ENCODE measurements at regions not wholly inside any gene's neighbourhood (a gene's known extent, or its start where the extent isn't known, plus 50 kb on each side); places are given as distances from the start of the nearest gene placed in this dataset.

DNA sequence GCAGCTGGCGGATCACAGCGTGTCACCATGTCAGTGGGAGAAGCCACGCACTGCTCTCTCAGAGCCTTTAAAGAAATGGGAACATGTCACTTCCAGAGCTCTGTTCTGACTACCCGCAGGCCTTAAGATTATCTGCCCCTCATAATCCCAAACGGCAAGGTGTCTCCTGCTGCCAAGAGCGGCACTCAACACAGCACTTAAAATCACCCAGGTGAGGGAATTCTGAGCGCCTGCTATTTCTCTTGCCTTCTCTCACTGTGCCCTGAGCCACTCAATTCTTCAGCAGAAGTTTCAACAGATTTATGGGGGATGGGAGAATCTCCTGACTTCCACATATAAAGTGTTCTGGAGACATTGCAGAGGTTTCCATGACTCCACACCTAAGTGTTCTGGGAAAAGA, 137.9 kb downstream of the LMO4 start:
- 88% methylated on average over 7 of the region's 7 CpGs for WGBS
- no peak overlapping the region for H3K27ac ChIP-seq (ENCODE audit: low read depth in 1 of 2, low read length in 2 of 2)
- H3K9me3 ChIP-seq (ENCODE audit: control insufficient read depth in 4 of 4, low read length in 3 of 4) = no peaks in the 10 kb centered on the region
- H3K9ac ChIP-seq (ENCODE audit: low read depth in 1 of 2, low read length in 2 of 2) = no peak overlapping the region
- TF ChIP-seq JUND (IDR thresholded peaks at IDR 0.05) (no peak), GABPA (IDR thresholded peaks at IDR 0.05 in 1 of 2, conservative IDR thresholded peaks at IDR 0.05 in 1 of 2) (no peak), NR2F2 (IDR thresholded peaks at IDR 0.05) (no peak), CTCF (IDR thresholded peaks at IDR 0.05; ENCODE audit: low read depth, low read length, missing input control) (no peak), TAF1 (conservative IDR thresholded peaks at IDR 0.05) (no peak), SP1 (IDR thresholded peaks at IDR 0.05) (no peak), HNF4A (conservative IDR thresholded peaks at IDR 0.05) (no peak), YY1 (IDR thresholded peaks at IDR 0.05) (no peak), MAX (IDR thresholded peaks at IDR 0.05) (no peak), HNF4G (IDR thresholded peaks at IDR 0.05) (no peak), EGR1 (IDR thresholded peaks at IDR 0.05; ENCODE audit: low read depth in 2 of 2) (no peak)
- TF ChIP-seq, protein P1, sequence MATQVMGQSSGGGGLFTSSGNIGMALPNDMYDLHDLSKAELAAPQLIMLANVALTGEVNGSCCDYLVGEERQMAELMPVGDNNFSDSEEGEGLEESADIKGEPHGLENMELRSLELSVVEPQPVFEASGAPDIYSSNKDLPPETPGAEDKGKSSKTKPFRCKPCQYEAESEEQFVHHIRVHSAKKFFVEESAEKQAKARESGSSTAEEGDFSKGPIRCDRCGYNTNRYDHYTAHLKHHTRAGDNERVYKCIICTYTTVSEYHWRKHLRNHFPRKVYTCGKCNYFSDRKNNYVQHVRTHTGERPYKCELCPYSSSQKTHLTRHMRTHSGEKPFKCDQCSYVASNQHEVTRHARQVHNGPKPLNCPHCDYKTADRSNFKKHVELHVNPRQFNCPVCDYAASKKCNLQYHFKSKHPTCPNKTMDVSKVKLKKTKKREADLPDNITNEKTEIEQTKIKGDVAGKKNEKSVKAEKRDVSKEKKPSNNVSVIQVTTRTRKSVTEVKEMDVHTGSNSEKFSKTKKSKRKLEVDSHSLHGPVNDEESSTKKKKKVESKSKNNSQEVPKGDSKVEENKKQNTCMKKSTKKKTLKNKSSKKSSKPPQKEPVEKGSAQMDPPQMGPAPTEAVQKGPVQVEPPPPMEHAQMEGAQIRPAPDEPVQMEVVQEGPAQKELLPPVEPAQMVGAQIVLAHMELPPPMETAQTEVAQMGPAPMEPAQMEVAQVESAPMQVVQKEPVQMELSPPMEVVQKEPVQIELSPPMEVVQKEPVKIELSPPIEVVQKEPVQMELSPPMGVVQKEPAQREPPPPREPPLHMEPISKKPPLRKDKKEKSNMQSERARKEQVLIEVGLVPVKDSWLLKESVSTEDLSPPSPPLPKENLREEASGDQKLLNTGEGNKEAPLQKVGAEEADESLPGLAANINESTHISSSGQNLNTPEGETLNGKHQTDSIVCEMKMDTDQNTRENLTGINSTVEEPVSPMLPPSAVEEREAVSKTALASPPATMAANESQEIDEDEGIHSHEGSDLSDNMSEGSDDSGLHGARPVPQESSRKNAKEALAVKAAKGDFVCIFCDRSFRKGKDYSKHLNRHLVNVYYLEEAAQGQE (IDR thresholded peaks at IDR 0.05) = no peak
- TF ChIP-seq, protein P2, sequence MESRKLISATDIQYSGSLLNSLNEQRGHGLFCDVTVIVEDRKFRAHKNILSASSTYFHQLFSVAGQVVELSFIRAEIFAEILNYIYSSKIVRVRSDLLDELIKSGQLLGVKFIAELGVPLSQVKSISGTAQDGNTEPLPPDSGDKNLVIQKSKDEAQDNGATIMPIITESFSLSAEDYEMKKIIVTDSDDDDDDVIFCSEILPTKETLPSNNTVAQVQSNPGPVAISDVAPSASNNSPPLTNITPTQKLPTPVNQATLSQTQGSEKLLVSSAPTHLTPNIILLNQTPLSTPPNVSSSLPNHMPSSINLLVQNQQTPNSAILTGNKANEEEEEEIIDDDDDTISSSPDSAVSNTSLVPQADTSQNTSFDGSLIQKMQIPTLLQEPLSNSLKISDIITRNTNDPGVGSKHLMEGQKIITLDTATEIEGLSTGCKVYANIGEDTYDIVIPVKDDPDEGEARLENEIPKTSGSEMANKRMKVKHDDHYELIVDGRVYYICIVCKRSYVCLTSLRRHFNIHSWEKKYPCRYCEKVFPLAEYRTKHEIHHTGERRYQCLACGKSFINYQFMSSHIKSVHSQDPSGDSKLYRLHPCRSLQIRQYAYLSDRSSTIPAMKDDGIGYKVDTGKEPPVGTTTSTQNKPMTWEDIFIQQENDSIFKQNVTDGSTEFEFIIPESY (IDR thresholded peaks at IDR 0.05) = no peak
- H3K27me3 ChIP-seq (ENCODE audit: control insufficient read depth in 4 of 4, insufficient read depth in 4 of 4, low read length in 3 of 4) = no peaks in the 10 kb centered on the region
- H3K36me3 ChIP-seq (ENCODE audit: control insufficient read depth in 4 of 4, insufficient read depth in 3 of 4, low read depth in 1 of 4, low read length in 3 of 4) = no peaks in the 10 kb centered on the region
- no peak for DNase-seq (ENCODE audit: low spot score)
- no peak overlapping the region for H3K4me3 ChIP-seq (ENCODE audit: low read depth in 1 of 3, low read length in 3 of 3)
- H3K4me1 ChIP-seq (ENCODE audit: control insufficient read depth in 4 of 4, insufficient read depth in 4 of 4, low read length in 3 of 4) = no peaks in the 10 kb centered on the region

DNA sequence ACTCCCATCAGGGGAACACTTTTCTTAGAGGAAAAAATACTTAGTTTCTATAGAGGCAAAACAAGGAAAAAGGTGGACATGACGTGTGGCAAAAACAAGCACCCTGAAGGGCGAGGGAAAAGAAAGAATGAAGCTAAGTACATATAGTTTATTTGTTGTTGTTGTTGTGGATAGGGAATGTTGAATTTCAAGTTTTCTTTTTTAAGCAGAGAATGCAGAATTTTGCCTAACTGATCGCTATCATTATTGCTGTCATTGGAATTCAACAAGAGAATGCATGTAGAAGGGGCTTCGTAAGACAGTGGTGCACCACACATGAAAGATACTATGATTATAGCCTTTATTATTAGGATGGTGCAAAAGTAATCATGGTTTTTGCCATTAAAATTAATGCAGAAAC, 144.0 kb downstream of the LMO4 start:
- 77% methylated on average over 4 of the region's 4 CpGs for whole genome bisulfite sequencing
- H3K4me1 ChIP-seq (ENCODE audit: control insufficient read depth in 4 of 4, insufficient read depth in 4 of 4, low read length in 3 of 4) = no peaks in the 10 kb centered on the region
- no peaks in the 10 kb centered on the region for H3K36me3 ChIP-seq (ENCODE audit: control insufficient read depth in 4 of 4, insufficient read depth in 3 of 4, low read depth in 1 of 4, low read length in 3 of 4)
- no peak overlapping the region for H3K27ac ChIP-seq (ENCODE audit: low read depth in 1 of 2, low read length in 2 of 2)
- TF ChIP-seq RXRA (IDR thresholded peaks at IDR 0.05) = no peak
- no peak for TF ChIP-seq MAX (IDR thresholded peaks at IDR 0.05)
- no peak for TF ChIP-seq EGR1 (IDR thresholded peaks at IDR 0.05; ENCODE audit: low read depth in 2 of 2)
- no peak for TF ChIP-seq FOXA2 (IDR thresholded peaks at IDR 0.05)
- TF ChIP-seq HNF4G (IDR thresholded peaks at IDR 0.05) = no peak
- TF ChIP-seq GABPA (IDR thresholded peaks at IDR 0.05 in 1 of 2, conservative IDR thresholded peaks at IDR 0.05 in 1 of 2) = no peak
- TF ChIP-seq, protein P3, sequence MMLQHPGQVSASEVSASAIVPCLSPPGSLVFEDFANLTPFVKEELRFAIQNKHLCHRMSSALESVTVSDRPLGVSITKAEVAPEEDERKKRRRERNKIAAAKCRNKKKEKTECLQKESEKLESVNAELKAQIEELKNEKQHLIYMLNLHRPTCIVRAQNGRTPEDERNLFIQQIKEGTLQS (IDR thresholded peaks at IDR 0.05) = no peak
- no peak for TF ChIP-seq TAF1 (conservative IDR thresholded peaks at IDR 0.05)
- TF ChIP-seq YY1 (IDR thresholded peaks at IDR 0.05) = no peak
- TF ChIP-seq RAD21 (IDR thresholded peaks at IDR 0.05) = no peak
- TF ChIP-seq CTCF (IDR thresholded peaks at IDR 0.05; ENCODE audit: low read depth, low read length, missing input control) = no peak
- no peaks in the 10 kb centered on the region for H3K9me3 ChIP-seq (ENCODE audit: control insufficient read depth in 4 of 4, low read length in 3 of 4)
- no peak overlapping the region for H3K9ac ChIP-seq (ENCODE audit: low read depth in 1 of 2, low read length in 2 of 2)
- H3K27me3 ChIP-seq (ENCODE audit: control insufficient read depth in 4 of 4, insufficient read depth in 4 of 4, low read length in 3 of 4) = no peaks in the 10 kb centered on the region
- DNase-seq (ENCODE audit: low spot score) = no peak
- no peak overlapping the region for H3K4me3 ChIP-seq (ENCODE audit: low read depth in 1 of 3, low read length in 3 of 3)
